IgD-negative memory B cell (primary cell): ENCODE measurements at regions not wholly inside any gene's neighbourhood (a gene's known extent, or its start where the extent isn't known, plus 50 kb on each side); places are given as distances from the start of the nearest gene placed in this dataset.
"Not testable (repeated sequence)": the region's sequence is repeated elsewhere in the genome, so short reads cannot be mapped to it uniquely, and the experiment has no call there.

Experiments used
- H3K27ac Mint-ChIP-seq, 3 donors: one replicate each; pipeline ENCODE4 v1.8.0; 2020 to 2022; ENCODE audit warnings: mild to moderate bottlenecking in 3 of 3, mixed read lengths in 3 of 3, moderate library complexity in 1 of 3
- H3K27me3 Mint-ChIP-seq: one replicate; pipeline ENCODE4 v1.8.0; 2021; ENCODE audit warnings: mixed read lengths
- H3K36me3 Mint-ChIP-seq: one replicate; pipeline ENCODE4 v1.8.0; 2020; ENCODE audit warnings: mild to moderate bottlenecking, mixed read lengths
- H3K4me1 Mint-ChIP-seq, 3 donors: one replicate each; pipeline ENCODE4 v1.8.0; 2020 to 2022; ENCODE audit warnings: mixed read lengths in 3 of 3, mild to moderate bottlenecking in 1 of 3
- H3K4me3 Mint-ChIP-seq, 4 donors: one replicate each; pipeline ENCODE4 v1.8.0; 2020 to 2022; ENCODE audit warnings: mild to moderate bottlenecking in 4 of 4, mixed read lengths in 4 of 4, moderate library complexity in 3 of 4
- H3K9me3 Mint-ChIP-seq, 3 donors: one replicate each; pipeline ENCODE4 v1.8.0; 2020 to 2021; ENCODE audit warnings: mixed read lengths in 3 of 3, mild to moderate bottlenecking in 1 of 3

GRCh38 chr20:12535316-12535715 is 473.5 kb upstream of the SPTLC3 start:
- Mint-ChIP-seq H3K36me3 (peaks cover 2% of the 10 kb centered on the region), H3K4me3 (no peak overlapping the region), H3K4me1 (no peaks in the 10 kb centered on the region), H3K9me3 (peaks cover 4 to 22% (median 8%) of the 10 kb centered on the region in 3 donors), H3K27ac (no peak overlapping the region), H3K27me3 (no peaks in the 10 kb centered on the region)

GRCh38 chr20:12535770-12536169 is 473.0 kb upstream of the SPTLC3 start:
- H3K27ac Mint-ChIP-seq = no peak overlapping the region
- no peak overlapping the region for H3K4me3 Mint-ChIP-seq
- no peaks in the 10 kb centered on the region for H3K27me3 Mint-ChIP-seq
- H3K4me1 Mint-ChIP-seq = no peaks in the 10 kb centered on the region
- peaks cover 4 to 26% (median 8%) of the 10 kb centered on the region in 3 donors for H3K9me3 Mint-ChIP-seq
- H3K36me3 Mint-ChIP-seq = peaks cover 2% of the 10 kb centered on the region

GRCh38 chr20:12554426-12554825 is 454.3 kb upstream of the SPTLC3 start:
- Mint-ChIP-seq H3K4me1 (no peaks in the 10 kb centered on the region), H3K27me3 (no peaks in the 10 kb centered on the region), H3K27ac (no peak overlapping the region), H3K4me3 (no peak overlapping the region), H3K9me3 (peaks cover 0 to 3% (median 0%) of the 10 kb centered on the region in 3 donors), H3K36me3 (no peaks in the 10 kb centered on the region)

GRCh38 chr20:12555369-12555768 is 453.4 kb upstream of the SPTLC3 start:
- Mint-ChIP-seq H3K27me3 (no peaks in the 10 kb centered on the region), H3K36me3 (no peaks in the 10 kb centered on the region), H3K4me3 (no peak overlapping the region), H3K27ac (no peak overlapping the region), H3K4me1 (no peaks in the 10 kb centered on the region), H3K9me3 (peaks cover 0 to 3% (median 0%) of the 10 kb centered on the region in 3 donors)

- H3K36me3 Mint-ChIP-seq, H3K4me1 Mint-ChIP-seq, H3K9me3 Mint-ChIP-seq, H3K4me3 Mint-ChIP-seq, H3K27me3 Mint-ChIP-seq, H3K27ac Mint-ChIP-seq: not testable (repeated sequence)
These were observed 452.9 kb upstream of the SPTLC3 start for GRCh38 chr20:12555849-12556248.

- Mint-ChIP-seq H3K27me3 (no peaks in the 10 kb centered on the region), H3K4me3 (no peak overlapping the region), H3K36me3 (no peaks in the 10 kb centered on the region)
These were observed 451.5 kb upstream of the SPTLC3 start for GRCh38 chr20:12557224-12557623.

GRCh38 chr20:12564979-12565378 is 443.8 kb upstream of the SPTLC3 start:
- H3K27me3 Mint-ChIP-seq = no peaks in the 10 kb centered on the region
- H3K36me3 Mint-ChIP-seq = no peaks in the 10 kb centered on the region
- H3K4me3 Mint-ChIP-seq = no peak overlapping the region
- no peaks in the 10 kb centered on the region for H3K4me1 Mint-ChIP-seq
- H3K9me3 Mint-ChIP-seq = peaks cover 0 to 9% (median 4%) of the 10 kb centered on the region in 3 donors
- no peak overlapping the region for H3K27ac Mint-ChIP-seq

More at GRCh38 chr20:12557224-12557623, 451.5 kb upstream of the SPTLC3 start:
- Mint-ChIP-seq H3K27ac (no peak overlapping the region), H3K9me3 (peaks cover 0 to 4% (median 0%) of the 10 kb centered on the region in 3 donors), H3K4me1 (no peaks in the 10 kb centered on the region)

- H3K27me3 Mint-ChIP-seq = no peaks in the 10 kb centered on the region
- no peak overlapping the region for H3K4me3 Mint-ChIP-seq
- H3K36me3 Mint-ChIP-seq = no peaks in the 10 kb centered on the region
- no peak overlapping the region for H3K27ac Mint-ChIP-seq
- H3K4me1 Mint-ChIP-seq = no peaks in the 10 kb centered on the region
- H3K9me3 Mint-ChIP-seq = peaks cover 0 to 9% (median 5%) of the 10 kb centered on the region in 3 donors
These were observed 442.2 kb upstream of the SPTLC3 start for GRCh38 chr20:12566596-12566995.

- Mint-ChIP-seq H3K4me1 (no peaks in the 10 kb centered on the region), H3K4me3 (no peak overlapping the region), H3K36me3 (no peaks in the 10 kb centered on the region), H3K9me3 (peaks cover 0 to 5% (median 5%) of the 10 kb centered on the region in 3 donors), H3K27ac (no peak overlapping the region), H3K27me3 (no peaks in the 10 kb centered on the region)
These were observed 438.4 kb upstream of the SPTLC3 start for GRCh38 chr20:12570371-12570770.

- no peaks in the 10 kb centered on the region for H3K4me1 Mint-ChIP-seq
- no peak overlapping the region for H3K27ac Mint-ChIP-seq
- H3K36me3 Mint-ChIP-seq = no peaks in the 10 kb centered on the region
- no peak overlapping the region for H3K4me3 Mint-ChIP-seq
- peaks cover 0 to 1% (median 0%) of the 10 kb centered on the region in 3 donors for H3K9me3 Mint-ChIP-seq
- no peaks in the 10 kb centered on the region for H3K27me3 Mint-ChIP-seq
These were observed 435.3 kb upstream of the SPTLC3 start for GRCh38 chr20:12573442-12573841.

GRCh38 chr20:12575352-12576095 is 433.2 kb upstream of the SPTLC3 start:
- H3K27me3 Mint-ChIP-seq = no peaks in the 10 kb centered on the region

GRCh38 chr20:12577213-12577612 is 431.6 kb upstream of the SPTLC3 start:
- no peak overlapping the region for H3K4me3 Mint-ChIP-seq
- peaks cover 0 to 2% (median 0%) of the 10 kb centered on the region in 3 donors for H3K9me3 Mint-ChIP-seq
- H3K4me1 Mint-ChIP-seq = no peaks in the 10 kb centered on the region
- H3K27me3 Mint-ChIP-seq = no peaks in the 10 kb centered on the region
- H3K27ac Mint-ChIP-seq = no peak overlapping the region
- no peaks in the 10 kb centered on the region for H3K36me3 Mint-ChIP-seq

More at GRCh38 chr20:12575352-12576095, 433.2 kb upstream of the SPTLC3 start:
- Mint-ChIP-seq H3K36me3 (no peaks in the 10 kb centered on the region), H3K27ac (no peak overlapping the region), H3K4me1 (no peaks in the 10 kb centered on the region), H3K4me3 (no peak overlapping the region), H3K9me3 (no peaks in the 10 kb centered on the region)

GRCh38 chr20:12581644-12582289 is 427.0 kb upstream of the SPTLC3 start:
- peaks cover 0 to 2% (median 0%) of the 10 kb centered on the region in 3 donors for H3K9me3 Mint-ChIP-seq

GRCh38 chr20:12582710-12583109 is 426.1 kb upstream of the SPTLC3 start:
- not testable (repeated sequence) for H3K36me3 Mint-ChIP-seq, H3K4me1 Mint-ChIP-seq, H3K27me3 Mint-ChIP-seq, H3K9me3 Mint-ChIP-seq, H3K27ac Mint-ChIP-seq, H3K4me3 Mint-ChIP-seq

More at GRCh38 chr20:12581644-12582289, 427.0 kb upstream of the SPTLC3 start:
- Mint-ChIP-seq H3K4me3 (no peak overlapping the region), H3K4me1 (no peaks in the 10 kb centered on the region), H3K27me3 (no peaks in the 10 kb centered on the region), H3K36me3 (no peaks in the 10 kb centered on the region), H3K27ac (no peak overlapping the region)

GRCh38 chr20:12591949-12592470 is 416.8 kb upstream of the SPTLC3 start:
- Mint-ChIP-seq H3K9me3 (peaks cover 0 to 9% (median 2%) of the 10 kb centered on the region in 3 donors), H3K4me3 (no peak overlapping the region), H3K27me3 (no peaks in the 10 kb centered on the region), H3K36me3 (no peaks in the 10 kb centered on the region), H3K27ac (peak overlapping the region in 1 of 3 donors; percentile 50), H3K4me1 (no peaks in the 10 kb centered on the region)
